B cell (primary cell): ENCODE measurements at regions not wholly inside any gene's neighbourhood (a gene's known extent, or its start where the extent isn't known, plus 50 kb on each side); places are given as distances from the start of the nearest gene placed in this dataset.
A peak's percentile ranks its signal among the peaks of the same experiment; 100 is the strongest.

Experiments
- ATAC-seq: fragments of 200-7000 bp; cut with Tn5 transposase; one replicate; pipeline ENCODE4 v1.10.0; 2021; ENCODE audit warnings: low read depth, mild to moderate bottlenecking, moderate number of reproducible peaks, moderate library complexity
- CTCF ChIA-PET: fragments of 350-600 bp; sonication (Branson Sonifier 250); formaldehyde crosslinking; loops from one replicate; lab custom pipeline; 2021; ENCODE audit warnings: antibody characterized with exemption, inconsistent platforms; lab: Charles Lee
- POLR2A ChIA-PET: fragments of 350-600 bp; sonication (Branson Sonifier 250); formaldehyde crosslinking; loops from one replicate; lab custom pipeline; 2021; ENCODE audit warnings: antibody characterized with exemption; lab: Charles Lee
- DNase-seq: peaks from one replicate; pipeline ENCODE4 v3.0.0; 2013
- H2AFZ ChIP-seq: 2 replicates; pipeline ENCODE4 v1.6.1; 2012; ENCODE audit warnings: mild to moderate bottlenecking, low read depth, low read length; ENCODE audit not compliant: insufficient read depth, poor library complexity, severe bottlenecking
- H3K27ac ChIP-seq, 2 donors: 1 replicate in 1 of 2; 2 replicates in 1 of 2; pipeline ENCODE4 v1.5.1; 2012 to 2013; ENCODE audit warnings: low read length in 2 of 2, mild to moderate bottlenecking in 2 of 2, moderate library complexity in 1 of 2
- H3K27me3 ChIP-seq, 4 experiments: fragments of 200-600 bp in 1 of 4; sonication (generic) in 1 of 4; replicated peaks in 1 of 4; 1 replicate in 2 of 4; 2 replicates in 2 of 4; pipeline versions ENCODE4 v1.6.1 to v1.7.0; 2013 to 2016; ENCODE audit warnings: low read length in 3 of 4, mild to moderate bottlenecking in 2 of 4, mixed read lengths in 1 of 4, moderate library complexity in 1 of 4; ENCODE audit not compliant: insufficient read depth in 4 of 4, control insufficient read depth in 3 of 4; ENCODE audit errors: control extremely low read depth in 1 of 4
- H3K36me3 ChIP-seq, 2 experiments: replicated peaks in 1 of 2; 1 replicate in 1 of 2; 2 replicates in 1 of 2; pipeline versions ENCODE4 v1.6.1 to v1.7.1; 2013; ENCODE audit warnings: low read length in 1 of 2; ENCODE audit not compliant: insufficient read depth in 2 of 2, control insufficient read depth in 1 of 2; ENCODE audit errors: control extremely low read depth in 1 of 2, extremely low read depth in 1 of 2
- H3K4me1 ChIP-seq, 2 donors: fragments of 200-600 bp in 1 of 2; sonication (generic) in 1 of 2; 1 replicate in 1 of 2; 2 replicates in 1 of 2; pipeline versions ENCODE4 v1.5.1 to v1.6.1; 2013 to 2017; ENCODE audit warnings: low read length in 2 of 2; ENCODE audit not compliant: control insufficient read depth in 2 of 2, insufficient read depth in 2 of 2
- H3K4me2 ChIP-seq: replicated peaks from 2 replicates; pipeline ENCODE3; 2012; ENCODE audit warnings: mild to moderate bottlenecking, low read depth, low read length; ENCODE audit not compliant: poor library complexity, severe bottlenecking
- H3K4me3 ChIP-seq, 5 experiments: fragments of 200-600 bp in 1 of 5; sonication (generic) in 1 of 5; 1 replicate in 3 of 5; 2 replicates in 2 of 5; pipeline versions ENCODE4 v1.5.1 to v1.7.0; 2011 to 2016; ENCODE audit warnings: low read length in 4 of 5, mild to moderate bottlenecking in 4 of 5, low read depth in 2 of 5, control low read depth in 1 of 5, moderate library complexity in 1 of 5; ENCODE audit not compliant: insufficient read depth in 1 of 5; ENCODE audit errors: control extremely low read depth in 1 of 5, extremely low read depth in 1 of 5
- H3K79me2 ChIP-seq: fragments of 200-600 bp; sonication (generic); one replicate; pipeline ENCODE4 v1.6.0; 2016; ENCODE audit warnings: low read length; ENCODE audit not compliant: control insufficient read depth, insufficient read depth
- H3K9ac ChIP-seq: fragments of 200-600 bp; sonication (generic); 2 replicates; pipeline ENCODE4 v1.6.1; 2017; ENCODE audit warnings: mild to moderate bottlenecking, low read length, moderate library complexity
- H3K9me3 ChIP-seq, 3 donors: one replicate each; pipeline versions ENCODE4 v1.6.1 to v1.7.1; 2013; ENCODE audit warnings: low read length in 2 of 3; ENCODE audit not compliant: control insufficient read depth in 2 of 3, insufficient read depth in 1 of 3; ENCODE audit errors: control extremely low read depth in 1 of 3
- H4K20me1 ChIP-seq: 2 replicates; pipeline ENCODE4 v1.6.0; 2012; ENCODE audit warnings: mild to moderate bottlenecking, low read length; ENCODE audit not compliant: insufficient read depth, control insufficient read depth, poor library complexity, severe bottlenecking
- H3K27ac Mint-ChIP-seq: one replicate; pipeline ENCODE4 v1.8.0; 2021; ENCODE audit warnings: mixed read lengths
- H3K27me3 Mint-ChIP-seq: one replicate; pipeline ENCODE4 v1.8.0; 2021; ENCODE audit warnings: mixed read lengths
- H3K4me1 Mint-ChIP-seq: one replicate; pipeline ENCODE4 v1.8.0; 2021; ENCODE audit warnings: mixed read lengths
- H3K4me3 Mint-ChIP-seq: one replicate; pipeline ENCODE4 v1.8.0; 2021; ENCODE audit warnings: mixed read lengths
- H3K9me3 Mint-ChIP-seq: one replicate; pipeline ENCODE4 v1.8.0; 2022; ENCODE audit warnings: mixed read lengths; ENCODE audit not compliant: insufficient read depth
- EZH2 ChIP-seq: IDR thresholded peaks from 2 replicates; pipeline ENCODE4 v1.6.1; 2012; ENCODE audit warnings: borderline replicate concordance, low read depth, mild to moderate bottlenecking, moderate library complexity, low read length; ENCODE audit not compliant: insufficient read depth, poor library complexity, severe bottlenecking
- WGBS: methylation state at CpG from one replicate; pipeline ENCODE4 v1.1.5; 2013; ENCODE audit warnings: missing lambda C conversion rate; ENCODE audit not compliant: insufficient coverage; 5-methylcytosine and 5-hydroxymethylcytosine counted together
- intact Hi-C: fragments of 100-400 bp; cut with micrococcal nuclease; formaldehyde crosslinking; loops from one replicate; pipeline ENCODE4 v1.10.0; 2022
- TF ChIP-seq, protein P1 (sequence below): fragments of 200-600 bp; IDR thresholded peaks from one replicate; pipeline ENCODE4 v1.8.0; 2022; ENCODE audit warnings: antibody characterized with exemption, mild to moderate bottlenecking

DNA sequence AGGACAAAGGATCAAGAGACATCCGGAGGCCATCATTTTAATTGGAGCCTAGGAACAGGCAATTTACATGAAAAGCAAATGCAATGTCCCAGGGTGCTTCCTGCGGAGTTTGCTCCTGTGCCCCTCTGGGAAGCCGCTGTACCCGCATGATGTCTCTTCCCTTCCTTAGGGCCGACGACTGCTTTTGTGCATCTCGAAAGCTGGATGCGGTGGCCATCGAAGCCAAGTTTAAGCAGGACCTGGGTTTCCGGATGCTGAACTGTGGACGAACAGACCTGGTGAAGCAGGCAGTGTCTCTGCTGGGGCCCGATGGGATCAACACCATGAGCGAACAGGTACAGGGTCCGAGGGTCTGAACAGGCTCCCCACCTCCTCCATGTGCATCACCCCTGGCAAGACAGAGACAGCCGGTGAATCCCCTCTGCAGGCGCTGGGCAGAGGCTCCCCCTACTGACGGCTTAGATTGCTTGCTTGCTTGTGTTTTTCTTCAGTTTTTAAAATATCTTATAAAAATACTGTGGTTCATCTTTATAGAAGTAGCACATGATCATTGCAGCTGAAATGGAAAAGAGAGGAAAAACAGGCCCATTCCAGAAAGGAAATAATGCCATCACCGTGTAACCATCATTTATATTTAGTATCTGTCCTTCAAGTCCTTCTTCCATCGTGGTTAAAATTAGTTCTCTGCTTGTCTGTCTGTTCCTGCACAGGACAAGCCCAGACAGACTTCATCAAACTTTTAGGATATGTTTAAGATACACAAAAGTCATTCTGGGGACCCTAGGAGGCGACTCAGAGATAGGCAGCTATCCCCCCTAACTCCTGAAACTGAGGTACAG, 75.4 kb upstream of the PWP1 start:
- POLR2A ChIA-PET: no interaction called here

DNA sequence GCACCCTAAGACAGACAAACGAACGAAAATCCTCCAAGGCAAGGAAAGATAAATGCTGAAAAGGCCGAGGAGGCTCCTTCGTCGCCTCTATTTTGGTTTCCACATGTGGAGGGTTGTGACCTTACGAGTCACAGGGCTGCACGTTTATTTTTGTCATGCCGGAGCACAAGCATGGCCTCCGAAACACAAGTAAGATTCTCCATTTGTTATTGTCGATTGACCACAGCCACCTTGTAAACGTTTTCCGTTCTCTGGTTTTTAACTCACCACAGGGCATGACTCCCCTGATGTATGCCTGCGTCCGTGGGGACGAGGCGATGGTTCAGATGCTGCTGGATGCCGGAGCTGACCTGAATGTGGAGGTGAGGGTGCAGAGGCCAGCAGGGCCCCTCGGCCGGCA, 73.1 kb upstream of the PWP1 start:
- H3K4me3 ChIP-seq: no peak overlapping the region
- H3K4me1 ChIP-seq: no peaks in the 10 kb centered on the region
- H3K27me3 Mint-ChIP-seq: peaks cover 6% of the 10 kb centered on the region
- H3K4me1 Mint-ChIP-seq: no peaks in the 10 kb centered on the region
- ChIA-PET CTCF (interaction anchor here (10.2 kb wide), 1 partner anchor 479 kb away, joined by 246 read pairs; no protein-coding TSS in a partner anchor), POLR2A (no interaction called here)
- TF ChIP-seq, protein P1, sequence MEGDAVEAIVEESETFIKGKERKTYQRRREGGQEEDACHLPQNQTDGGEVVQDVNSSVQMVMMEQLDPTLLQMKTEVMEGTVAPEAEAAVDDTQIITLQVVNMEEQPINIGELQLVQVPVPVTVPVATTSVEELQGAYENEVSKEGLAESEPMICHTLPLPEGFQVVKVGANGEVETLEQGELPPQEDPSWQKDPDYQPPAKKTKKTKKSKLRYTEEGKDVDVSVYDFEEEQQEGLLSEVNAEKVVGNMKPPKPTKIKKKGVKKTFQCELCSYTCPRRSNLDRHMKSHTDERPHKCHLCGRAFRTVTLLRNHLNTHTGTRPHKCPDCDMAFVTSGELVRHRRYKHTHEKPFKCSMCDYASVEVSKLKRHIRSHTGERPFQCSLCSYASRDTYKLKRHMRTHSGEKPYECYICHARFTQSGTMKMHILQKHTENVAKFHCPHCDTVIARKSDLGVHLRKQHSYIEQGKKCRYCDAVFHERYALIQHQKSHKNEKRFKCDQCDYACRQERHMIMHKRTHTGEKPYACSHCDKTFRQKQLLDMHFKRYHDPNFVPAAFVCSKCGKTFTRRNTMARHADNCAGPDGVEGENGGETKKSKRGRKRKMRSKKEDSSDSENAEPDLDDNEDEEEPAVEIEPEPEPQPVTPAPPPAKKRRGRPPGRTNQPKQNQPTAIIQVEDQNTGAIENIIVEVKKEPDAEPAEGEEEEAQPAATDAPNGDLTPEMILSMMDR: no peak
- TF ChIP-seq EZH2: no peak
- no peak overlapping the region for H3K4me2 ChIP-seq
- intact Hi-C loops: no loop called here
- no peak overlapping the region for H3K27ac ChIP-seq
- H4K20me1 ChIP-seq: no peaks in the 10 kb centered on the region
- no peaks in the 10 kb centered on the region for H3K27me3 ChIP-seq
- no peak overlapping the region for H2AFZ ChIP-seq
- no peak overlapping the region for H3K4me3 Mint-ChIP-seq
- no peak overlapping the region for H3K27ac Mint-ChIP-seq
- DNase-seq: no peak
- H3K36me3 ChIP-seq: no peaks in the 10 kb centered on the region
- H3K79me2 ChIP-seq: no peaks in the 10 kb centered on the region
- ATAC-seq: no peak
- WGBS: 96% methylated on average over 17 of the region's 19 CpGs
- H3K9me3 Mint-ChIP-seq: no peaks in the 10 kb centered on the region
- no peaks in the 10 kb centered on the region for H3K9me3 ChIP-seq
- no peak overlapping the region for H3K9ac ChIP-seq

More for the DNA sequence above, 75.4 kb upstream of the PWP1 start:
- Histone ChIP-seq H3K36me3 (no peaks in the 10 kb centered on the region), H3K79me2 (no peaks in the 10 kb centered on the region), H3K4me3 (no peak overlapping the region), H3K4me1 (no peaks in the 10 kb centered on the region), H3K4me2 (no peak overlapping the region), H4K20me1 (no peaks in the 10 kb centered on the region), H3K27me3 (no peaks in the 10 kb centered on the region), H3K9me3 (no peaks in the 10 kb centered on the region), H2AFZ (no peak overlapping the region), H3K9ac (no peak overlapping the region), H3K27ac (no peak overlapping the region)
- H3K4me3 Mint-ChIP-seq: no peak overlapping the region
- ATAC-seq (no peak), DNase-seq (peak; percentile 35)
- CTCF ChIA-PET: interaction anchor here (1.0 to 10.2 kb wide), 7 partner anchors 10 to 505 kb away, joined by 3 to 246 read pairs (median 5); no protein-coding TSS in a partner anchor
- H3K27me3 Mint-ChIP-seq: peaks cover 6% of the 10 kb centered on the region
- TF ChIP-seq EZH2: no peak
- TF ChIP-seq, protein P1: peak; percentile 37
- no peak overlapping the region for H3K27ac Mint-ChIP-seq
- no peaks in the 10 kb centered on the region for H3K4me1 Mint-ChIP-seq
- intact Hi-C loops: no loop called here
- WGBS: 87% methylated on average over 15 of the region's 20 CpGs
- no peaks in the 10 kb centered on the region for H3K9me3 Mint-ChIP-seq
